ENCODE measurements at regions not wholly inside any gene's neighbourhood (a gene's known extent, or its start where the extent isn't known, plus 50 kb on each side); places are given as distances from the start of the nearest gene placed in this dataset.
A peak's percentile ranks its signal among the peaks of the same experiment; 100 is the strongest.

DNA sequence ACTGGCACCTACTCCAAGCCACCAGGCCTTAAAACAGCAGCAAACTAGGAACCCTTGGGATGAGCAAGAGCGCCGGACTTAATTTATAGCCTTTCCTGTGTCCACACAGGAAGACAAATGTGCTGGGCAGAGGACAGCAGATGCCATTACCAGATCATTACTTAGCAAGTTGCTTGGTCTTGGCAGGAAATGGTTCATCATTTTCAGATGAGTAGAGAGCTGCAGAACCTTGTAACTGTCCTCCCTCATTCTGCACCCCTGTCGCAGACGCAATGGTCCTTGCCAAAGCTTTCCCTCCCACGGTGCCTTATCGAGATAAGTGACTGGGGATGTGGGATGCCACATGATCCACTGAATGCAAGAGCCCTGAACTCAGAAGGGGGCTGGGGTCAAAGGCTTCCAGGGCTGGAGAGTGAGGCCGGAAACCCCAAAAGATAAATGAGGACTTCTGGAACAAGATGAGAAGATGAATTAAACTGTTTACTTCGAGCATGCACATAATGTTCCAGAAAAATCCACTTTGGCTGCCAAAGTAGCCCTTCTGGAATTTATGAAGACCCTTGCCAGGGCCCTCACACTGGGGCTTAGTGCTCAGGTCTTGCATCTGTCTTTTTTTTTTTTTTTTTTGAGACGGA, 145.6 kb upstream of the ZNF32 start:
- Histone ChIP-seq H3K36me3 (no peaks in the 10 kb centered on the region), H3K4me1 (peaks cover 0 to 6% (median 0%) of the 10 kb centered on the region in 6 donors), H3K27me3 (replicated peaks in 1 of 7) (no peaks in the 10 kb centered on the region), H3K27ac (peak overlapping the region in 5 of 8 donors; percentile 37 to 63 (median 42)), H3K4me3 (no peak overlapping the region), H3K9me3 (no peaks in the 10 kb centered on the region)
- WGBS, 5 donors, result 66 to 80% (median 71%) methylated on average over 8 to 9 of the region's 9 CpGs
- no peak for DNase-seq
- TF ChIP-seq, protein P1, sequence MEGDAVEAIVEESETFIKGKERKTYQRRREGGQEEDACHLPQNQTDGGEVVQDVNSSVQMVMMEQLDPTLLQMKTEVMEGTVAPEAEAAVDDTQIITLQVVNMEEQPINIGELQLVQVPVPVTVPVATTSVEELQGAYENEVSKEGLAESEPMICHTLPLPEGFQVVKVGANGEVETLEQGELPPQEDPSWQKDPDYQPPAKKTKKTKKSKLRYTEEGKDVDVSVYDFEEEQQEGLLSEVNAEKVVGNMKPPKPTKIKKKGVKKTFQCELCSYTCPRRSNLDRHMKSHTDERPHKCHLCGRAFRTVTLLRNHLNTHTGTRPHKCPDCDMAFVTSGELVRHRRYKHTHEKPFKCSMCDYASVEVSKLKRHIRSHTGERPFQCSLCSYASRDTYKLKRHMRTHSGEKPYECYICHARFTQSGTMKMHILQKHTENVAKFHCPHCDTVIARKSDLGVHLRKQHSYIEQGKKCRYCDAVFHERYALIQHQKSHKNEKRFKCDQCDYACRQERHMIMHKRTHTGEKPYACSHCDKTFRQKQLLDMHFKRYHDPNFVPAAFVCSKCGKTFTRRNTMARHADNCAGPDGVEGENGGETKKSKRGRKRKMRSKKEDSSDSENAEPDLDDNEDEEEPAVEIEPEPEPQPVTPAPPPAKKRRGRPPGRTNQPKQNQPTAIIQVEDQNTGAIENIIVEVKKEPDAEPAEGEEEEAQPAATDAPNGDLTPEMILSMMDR (IDR thresholded peaks at IDR 0.05 in 8 of 11, conservative IDR thresholded peaks at IDR 0.05 in 3 of 11), result no peak
- no peak for TF ChIP-seq POLR2A (IDR thresholded peaks at IDR 0.05)
- TF ChIP-seq POLR2AphosphoS5 (IDR thresholded peaks at IDR 0.05), result peak in 2 of 3 donors; percentile 41 to 52
- intact Hi-C loops (cut with DNase I; ENCODE audit: low total_unique reads), result no loop called here

DNA sequence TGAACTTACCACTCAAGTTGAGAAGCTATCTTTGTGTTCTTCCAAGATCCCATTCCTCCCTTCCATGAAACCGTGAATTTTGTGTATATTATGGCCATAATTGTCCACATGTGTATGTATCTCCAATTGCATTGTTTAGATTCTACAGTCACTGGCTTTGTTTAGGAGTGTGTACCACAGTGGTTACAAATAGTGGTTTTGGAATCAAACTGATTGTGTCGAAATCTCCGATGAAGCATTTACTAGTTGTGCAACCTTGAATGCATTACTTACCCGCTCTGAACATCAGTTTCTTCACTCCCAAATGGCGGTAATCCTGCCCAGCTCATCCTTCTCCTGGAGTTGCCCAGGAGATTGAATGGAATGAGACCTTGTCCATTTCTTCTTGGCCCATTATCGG, 145.0 kb upstream of the ZNF32 start:
- intact Hi-C loops (cut with DNase I; ENCODE audit: low total_unique reads), result no loop called here
- DNase-seq, result no peak
- H3K9me3 ChIP-seq, result no peaks in the 10 kb centered on the region
- H3K4me1 ChIP-seq, result peaks cover 0 to 6% (median 0%) of the 10 kb centered on the region in 6 donors
- WGBS, 5 donors, result 60 to 90% (median 75%) methylated on average over 6 of the region's 6 CpGs
- TF ChIP-seq, protein P1 (IDR thresholded peaks at IDR 0.05 in 8 of 11, conservative IDR thresholded peaks at IDR 0.05 in 3 of 11), result no peak
- no peak for TF ChIP-seq POLR2A (IDR thresholded peaks at IDR 0.05)
- TF ChIP-seq POLR2AphosphoS5 (IDR thresholded peaks at IDR 0.05), result no peak
- H3K27ac ChIP-seq, result peak overlapping the region in 5 of 8 donors; percentile 37 to 63 (median 42)
- H3K27me3 ChIP-seq (replicated peaks in 1 of 7), result no peaks in the 10 kb centered on the region
- no peak overlapping the region for H3K4me3 ChIP-seq
- no peaks in the 10 kb centered on the region for H3K36me3 ChIP-seq

DNA sequence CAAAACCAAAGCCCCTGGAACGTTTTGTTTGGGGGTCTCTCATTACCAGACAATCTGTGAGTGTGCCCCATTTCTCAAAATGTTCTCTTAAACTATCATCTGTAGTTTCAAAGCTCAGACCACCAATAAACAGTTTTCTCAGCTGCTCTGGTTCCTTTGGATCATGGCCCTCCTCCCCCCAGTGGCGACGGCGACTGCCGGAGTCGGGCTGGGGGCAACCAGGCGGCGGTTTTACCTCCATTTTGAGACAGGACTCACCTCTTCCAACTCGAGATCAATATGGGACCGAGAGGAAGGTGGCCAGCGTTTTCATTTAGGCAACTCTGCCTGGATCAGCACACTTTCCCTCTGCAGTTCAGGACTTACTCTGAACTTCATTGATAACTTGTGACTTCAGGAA, 141.5 kb upstream of the ZNF32 start:
- intact Hi-C loops (cut with DNase I; ENCODE audit: low total_unique reads), result no loop called here
- Histone ChIP-seq H3K4me1 (no peaks in the 10 kb centered on the region), H3K27me3 (replicated peaks in 1 of 7) (no peaks in the 10 kb centered on the region), H3K9me3 (no peaks in the 10 kb centered on the region), H3K36me3 (no peaks in the 10 kb centered on the region), H3K27ac (no peak overlapping the region), H3K4me3 (no peak overlapping the region)
- TF ChIP-seq POLR2AphosphoS5 (IDR thresholded peaks at IDR 0.05) (no peak), POLR2A (IDR thresholded peaks at IDR 0.05) (no peak)
- TF ChIP-seq, protein P1 (IDR thresholded peaks at IDR 0.05 in 8 of 11, conservative IDR thresholded peaks at IDR 0.05 in 3 of 11), result no peak
- 87 to 96% (median 92%) methylated on average over 11 of the region's 11 CpGs for WGBS, 5 donors
- DNase-seq, result no peak

DNA sequence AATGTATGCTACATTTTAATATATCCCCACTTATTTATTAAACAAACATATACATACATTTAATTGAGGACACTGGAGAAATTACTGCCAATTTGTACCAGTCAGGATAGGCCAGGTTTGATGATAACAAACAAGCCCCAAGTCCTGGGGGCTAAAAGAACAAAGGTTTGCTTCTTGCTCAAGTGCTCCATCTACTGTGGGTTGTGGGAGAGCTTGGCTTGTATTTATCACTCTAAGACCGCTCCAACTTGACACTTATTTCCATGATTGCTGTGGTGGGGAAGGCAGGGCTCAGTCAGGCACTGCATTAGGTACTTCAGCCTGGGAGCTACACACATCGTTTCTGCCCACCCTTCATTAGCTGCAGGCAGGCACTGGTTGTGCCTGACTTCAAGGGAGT, 136.6 kb upstream of the ZNF32 start:
- DNase-seq, result no peak
- H3K4me3 ChIP-seq, result no peak overlapping the region
- H3K9me3 ChIP-seq, result no peaks in the 10 kb centered on the region
- intact Hi-C loops (cut with DNase I; ENCODE audit: low total_unique reads), result no loop called here
- no peak for TF ChIP-seq POLR2AphosphoS5 (IDR thresholded peaks at IDR 0.05)
- TF ChIP-seq, protein P1 (IDR thresholded peaks at IDR 0.05 in 8 of 11, conservative IDR thresholded peaks at IDR 0.05 in 3 of 11), result no peak
- TF ChIP-seq POLR2A (IDR thresholded peaks at IDR 0.05), result no peak
- no peak overlapping the region for H3K27ac ChIP-seq
- 55 to 76% (median 63%) methylated on average over 2 of the region's 2 CpGs for WGBS, 5 donors
- H3K27me3 ChIP-seq (replicated peaks in 1 of 7), result no peaks in the 10 kb centered on the region
- peaks cover 0 to 11% (median 0%) of the 10 kb centered on the region in 6 donors for H3K4me1 ChIP-seq
- H3K36me3 ChIP-seq, result no peaks in the 10 kb centered on the region
